ENCODE measurements at regions not wholly inside any gene's neighbourhood (a gene's known extent, or its start where the extent isn't known, plus 50 kb on each side); places are given as distances from the start of the nearest gene placed in this dataset.

GRCh38 chr4:128737098-128737513 lies 72.4 kb upstream of the JADE1 start (continued):
- no peak for TF ChIP-seq MLLT1 (IDR thresholded peaks at IDR 0.05)
- TF ChIP-seq ZNF232 (CRISPR knock-in tag; IDR thresholded peaks at IDR 0.05) = no peak
- TF ChIP-seq TEAD2 (tag; IDR thresholded peaks at IDR 0.05) = no peak
- no peak for TF ChIP-seq HOXB6 (CRISPR knock-in tag; IDR thresholded peaks at IDR 0.05; ENCODE audit: borderline replicate concordance)
- TF ChIP-seq RFX5 (IDR thresholded peaks at IDR 0.05; ENCODE audit: low read depth, low read length) = no peak
- TF ChIP-seq RNF219 (CRISPR knock-in tag; IDR thresholded peaks at IDR 0.05) = no peak
- no peak for TF ChIP-seq ZNF318 (IDR thresholded peaks at IDR 0.05; ENCODE audit: borderline replicate concordance in 1 of 2, low read depth in 1 of 2)
- TF ChIP-seq ATF4 (CRISPR knock-in tag; IDR thresholded peaks at IDR 0.05) = no peak
- TF ChIP-seq MCM3 (IDR thresholded peaks at IDR 0.05) = no peak
